ENCODE measurements at regions not wholly inside any gene's neighbourhood (a gene's known extent, or its start where the extent isn't known, plus 50 kb on each side); places are given as distances from the start of the nearest gene placed in this dataset.

GRCh38 chr11:128239306-128239705 is 348.1 kb downstream of the ETS1 start:
- intact Hi-C loops (cut with micrococcal nuclease), result no loop called here
- Histone ChIP-seq H3K27ac (ENCODE audit: low read length in 2 of 2) (peak overlapping the region; percentile 70 to 74), H3K4me2 (replicated peaks; ENCODE audit: low read depth, low read length, poor library complexity, severe bottlenecking) (peak overlapping the region; percentile 71), H3K9ac (ENCODE audit: low read length) (peak overlapping the region; percentile 52), H3K4me3 (ENCODE audit: control extremely low read depth in 1 of 5, extremely low read depth in 1 of 5, insufficient read depth in 1 of 5, low read depth in 2 of 5, low read length in 4 of 5) (peak overlapping the region in 2 of 5 experiments; percentile 2 to 39), H3K9me3 (ENCODE audit: control extremely low read depth in 1 of 3, control insufficient read depth in 2 of 3, insufficient read depth in 1 of 3, low read length in 2 of 3) (peaks cover 0 to 11% (median 0%) of the 10 kb centered on the region in 3 donors), H3K27me3 (replicated peaks in 1 of 4; ENCODE audit: control extremely low read depth in 1 of 4, control insufficient read depth in 3 of 4, insufficient read depth in 4 of 4, low read length in 3 of 4) (no peaks in the 10 kb centered on the region), H3K4me1 (ENCODE audit: control insufficient read depth in 2 of 2, insufficient read depth in 2 of 2, low read length in 2 of 2) (peaks cover 10 to 11% of the 10 kb centered on the region in 2 donors), H4K20me1 (ENCODE audit: control insufficient read depth, insufficient read depth, low read length, poor library complexity, severe bottlenecking) (no peaks in the 10 kb centered on the region), H3K79me2 (ENCODE audit: control insufficient read depth, insufficient read depth, low read length) (no peaks in the 10 kb centered on the region), H2AFZ (ENCODE audit: insufficient read depth, low read depth, low read length, poor library complexity, severe bottlenecking) (peak overlapping the region; percentile 92), H3K36me3 (replicated peaks in 1 of 2; ENCODE audit: control extremely low read depth in 1 of 2, control insufficient read depth in 1 of 2, extremely low read depth in 1 of 2, insufficient read depth in 2 of 2, low read length in 1 of 2) (no peaks in the 10 kb centered on the region)
- H3K9me3 Mint-ChIP-seq (ENCODE audit: insufficient read depth), result no peaks in the 10 kb centered on the region
- ATAC-seq (ENCODE audit: low read depth) (peak; percentile 10), DNase-seq (no peak)
- H3K27me3 Mint-ChIP-seq, result no peaks in the 10 kb centered on the region
- peak overlapping the region; percentile 92 for H3K27ac Mint-ChIP-seq
- CTCF ChIA-PET, result no interaction called here
- peak overlapping the region; percentile 82 for H3K4me3 Mint-ChIP-seq
- no CpG with 5 or more reads among the region's 4 CpGs for WGBS (ENCODE audit: insufficient coverage)
- POLR2A ChIA-PET, result no interaction called here
- TF ChIP-seq, protein P1, sequence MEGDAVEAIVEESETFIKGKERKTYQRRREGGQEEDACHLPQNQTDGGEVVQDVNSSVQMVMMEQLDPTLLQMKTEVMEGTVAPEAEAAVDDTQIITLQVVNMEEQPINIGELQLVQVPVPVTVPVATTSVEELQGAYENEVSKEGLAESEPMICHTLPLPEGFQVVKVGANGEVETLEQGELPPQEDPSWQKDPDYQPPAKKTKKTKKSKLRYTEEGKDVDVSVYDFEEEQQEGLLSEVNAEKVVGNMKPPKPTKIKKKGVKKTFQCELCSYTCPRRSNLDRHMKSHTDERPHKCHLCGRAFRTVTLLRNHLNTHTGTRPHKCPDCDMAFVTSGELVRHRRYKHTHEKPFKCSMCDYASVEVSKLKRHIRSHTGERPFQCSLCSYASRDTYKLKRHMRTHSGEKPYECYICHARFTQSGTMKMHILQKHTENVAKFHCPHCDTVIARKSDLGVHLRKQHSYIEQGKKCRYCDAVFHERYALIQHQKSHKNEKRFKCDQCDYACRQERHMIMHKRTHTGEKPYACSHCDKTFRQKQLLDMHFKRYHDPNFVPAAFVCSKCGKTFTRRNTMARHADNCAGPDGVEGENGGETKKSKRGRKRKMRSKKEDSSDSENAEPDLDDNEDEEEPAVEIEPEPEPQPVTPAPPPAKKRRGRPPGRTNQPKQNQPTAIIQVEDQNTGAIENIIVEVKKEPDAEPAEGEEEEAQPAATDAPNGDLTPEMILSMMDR (IDR thresholded peaks at IDR 0.05), result no peak
- no peak for TF ChIP-seq EZH2 (IDR thresholded peaks at IDR 0.05; ENCODE audit: borderline replicate concordance, insufficient read depth, low read depth, low read length, poor library complexity, severe bottlenecking)
- H3K4me1 Mint-ChIP-seq, result peaks cover 17% of the 10 kb centered on the region

- TF ChIP-seq, protein P1 (IDR thresholded peaks at IDR 0.05), result no peak
- TF ChIP-seq EZH2 (IDR thresholded peaks at IDR 0.05; ENCODE audit: borderline replicate concordance, insufficient read depth, low read depth, low read length, poor library complexity, severe bottlenecking), result no peak
- H3K27me3 Mint-ChIP-seq, result no peaks in the 10 kb centered on the region
- peak; percentile 67 for ATAC-seq (ENCODE audit: low read depth)
- H3K4me3 Mint-ChIP-seq, result peak overlapping the region; percentile 82
- Histone ChIP-seq H3K4me1 (ENCODE audit: control insufficient read depth in 2 of 2, insufficient read depth in 2 of 2, low read length in 2 of 2) (peaks cover 10 to 11% of the 10 kb centered on the region in 2 donors), H3K27me3 (replicated peaks in 1 of 4; ENCODE audit: control extremely low read depth in 1 of 4, control insufficient read depth in 3 of 4, insufficient read depth in 4 of 4, low read length in 3 of 4) (no peaks in the 10 kb centered on the region), H3K9ac (ENCODE audit: low read length) (peak overlapping the region; percentile 52), H3K9me3 (ENCODE audit: control extremely low read depth in 1 of 3, control insufficient read depth in 2 of 3, insufficient read depth in 1 of 3, low read length in 2 of 3) (peaks cover 0 to 11% (median 0%) of the 10 kb centered on the region in 3 donors), H3K4me2 (replicated peaks; ENCODE audit: low read depth, low read length, poor library complexity, severe bottlenecking) (peak overlapping the region; percentile 71), H2AFZ (ENCODE audit: insufficient read depth, low read depth, low read length, poor library complexity, severe bottlenecking) (peak overlapping the region; percentile 92), H3K79me2 (ENCODE audit: control insufficient read depth, insufficient read depth, low read length) (no peaks in the 10 kb centered on the region), H4K20me1 (ENCODE audit: control insufficient read depth, insufficient read depth, low read length, poor library complexity, severe bottlenecking) (no peaks in the 10 kb centered on the region), H3K36me3 (replicated peaks in 1 of 2; ENCODE audit: control extremely low read depth in 1 of 2, control insufficient read depth in 1 of 2, extremely low read depth in 1 of 2, insufficient read depth in 2 of 2, low read length in 1 of 2) (no peaks in the 10 kb centered on the region), H3K27ac (ENCODE audit: low read length in 2 of 2) (peak overlapping the region; percentile 70 to 74), H3K4me3 (ENCODE audit: control extremely low read depth in 1 of 5, extremely low read depth in 1 of 5, insufficient read depth in 1 of 5, low read depth in 2 of 5, low read length in 4 of 5) (peak overlapping the region in 2 of 5 experiments; percentile 2 to 39)
- H3K27ac Mint-ChIP-seq, result peak overlapping the region; percentile 92
- H3K4me1 Mint-ChIP-seq, result peaks cover 17% of the 10 kb centered on the region
- ChIA-PET CTCF (no interaction called here), POLR2A (no interaction called here)
- H3K9me3 Mint-ChIP-seq (ENCODE audit: insufficient read depth), result no peaks in the 10 kb centered on the region
- intact Hi-C loops (cut with micrococcal nuclease), result no loop called here
- WGBS (ENCODE audit: insufficient coverage), result no CpG with 5 or more reads among the region's 1 CpG
- peak; percentile 52 for DNase-seq
These were observed 348.7 kb downstream of the ETS1 start for GRCh38 chr11:128238521-128239265.

Data from B cell (primary cell).